Stimulated activated CD8-positive, alpha-beta memory T cell treated with anti-CD3 and anti-CD28 coated beads, Interleukin-15, amount 100 ng/mL, for 48 hours (primary cell): ENCODE measurements at regions not wholly inside any gene's neighbourhood (a gene's known extent, or its start where the extent isn't known, plus 50 kb on each side); places are given as distances from the start of the nearest gene placed in this dataset.

ENCODE experiments used
- DNase-seq, 2 donors: peaks; one replicate each; pipeline ENCODE4 v3.0.0-alpha.2; 2020; ENCODE audit warnings: low read depth in 2 of 2

GRCh38 chr5:35364350-35364749 is 134.1 kb upstream of the PRLR start:
- no peak for DNase-seq

GRCh38 chr5:35363387-35363965 is 133.2 kb upstream of the PRLR start:
- DNase-seq: no peak

GRCh38 chr5:35362772-35363171 is 132.5 kb upstream of the PRLR start:
- no peak for DNase-seq

GRCh38 chr5:35360671-35361070 is 130.4 kb upstream of the PRLR start:
- no peak for DNase-seq

GRCh38 chr5:35359859-35360258 is 129.6 kb upstream of the PRLR start:
- DNase-seq: no peak

GRCh38 chr5:35357973-35358372 is 127.7 kb upstream of the PRLR start:
- DNase-seq: no peak

GRCh38 chr5:35356725-35357124 is 126.4 kb upstream of the PRLR start:
- no peak for DNase-seq

GRCh38 chr5:35354751-35355150 is 124.5 kb upstream of the PRLR start:
- DNase-seq: no peak

- DNase-seq: no peak
These were observed 114.9 kb upstream of the PRLR start for GRCh38 chr5:35345222-35345621.

GRCh38 chr5:35342664-35343063 is 112.4 kb upstream of the PRLR start:
- DNase-seq: no peak

GRCh38 chr5:35341189-35341588 is 110.9 kb upstream of the PRLR start:
- DNase-seq: no peak

- no peak for DNase-seq
These were observed 109.4 kb upstream of the PRLR start for GRCh38 chr5:35339616-35340100.

GRCh38 chr5:35339006-35339405 is 108.7 kb upstream of the PRLR start:
- DNase-seq: no peak

GRCh38 chr5:35338157-35338453 is 107.8 kb upstream of the PRLR start:
- DNase-seq: no peak

GRCh38 chr5:35337340-35338156 is 107.3 kb upstream of the PRLR start:
- no peak for DNase-seq

GRCh38 chr5:35336230-35336629 is 105.9 kb upstream of the PRLR start:
- DNase-seq: no peak

GRCh38 chr5:35335752-35336151 is 105.5 kb upstream of the PRLR start:
- no peak for DNase-seq

GRCh38 chr5:35333366-35333765 is 103.1 kb upstream of the PRLR start:
- DNase-seq: no peak

- DNase-seq: no peak
These were observed 102.0 kb upstream of the PRLR start for GRCh38 chr5:35331956-35332950.

GRCh38 chr5:35325836-35326235 is 95.5 kb upstream of the PRLR start:
- no peak for DNase-seq

GRCh38 chr5:35324679-35325078 is 94.4 kb upstream of the PRLR start:
- DNase-seq: no peak

- DNase-seq: no peak
These were observed 93.9 kb upstream of the PRLR start for GRCh38 chr5:35324201-35324600.
